Spinal cord (tissue), 9 donors: ENCODE measurements at regions not wholly inside any gene's neighbourhood (a gene's known extent, or its start where the extent isn't known, plus 50 kb on each side); places are given as distances from the start of the nearest gene placed in this dataset.

ENCODE experiments used
- DNase-seq, 6 donors: peaks; one replicate each; pipeline versions ENCODE4 v3.0.0 to v3.0.0-alpha.2; 2013 to 2015; ENCODE audit warnings: low spot score in 6 of 6, low read depth in 4 of 6
- H3K27ac ChIP-seq: one replicate; pipeline ENCODE4 v1.5.1; 2013; ENCODE audit warnings: low read depth, low read length, control low read depth
- H3K27me3 ChIP-seq: one replicate; pipeline ENCODE4 v1.6.1; 2013; ENCODE audit warnings: low read length; ENCODE audit not compliant: control insufficient read depth, insufficient read depth
- H3K36me3 ChIP-seq: one replicate; pipeline ENCODE4 v1.6.1; 2013; ENCODE audit warnings: low read length; ENCODE audit not compliant: control insufficient read depth, insufficient read depth
- H3K4me1 ChIP-seq: one replicate; pipeline ENCODE4 v1.6.1; 2013; ENCODE audit warnings: low read length; ENCODE audit not compliant: control insufficient read depth, insufficient read depth
- H3K4me3 ChIP-seq: one replicate; pipeline ENCODE4 v1.5.1; 2013; ENCODE audit warnings: low read depth, low read length, control low read depth
- H3K9me3 ChIP-seq: one replicate; pipeline ENCODE4 v1.6.1; 2013; ENCODE audit warnings: low read length; ENCODE audit not compliant: control insufficient read depth, insufficient read depth
- WGBS: methylation state at CpG from one replicate; pipeline ENCODE4 v1.1.5; 2013; ENCODE audit warnings: missing lambda C conversion rate; ENCODE audit not compliant: insufficient coverage; 5-methylcytosine and 5-hydroxymethylcytosine counted together
- donor health status: healthy.

DNA sequence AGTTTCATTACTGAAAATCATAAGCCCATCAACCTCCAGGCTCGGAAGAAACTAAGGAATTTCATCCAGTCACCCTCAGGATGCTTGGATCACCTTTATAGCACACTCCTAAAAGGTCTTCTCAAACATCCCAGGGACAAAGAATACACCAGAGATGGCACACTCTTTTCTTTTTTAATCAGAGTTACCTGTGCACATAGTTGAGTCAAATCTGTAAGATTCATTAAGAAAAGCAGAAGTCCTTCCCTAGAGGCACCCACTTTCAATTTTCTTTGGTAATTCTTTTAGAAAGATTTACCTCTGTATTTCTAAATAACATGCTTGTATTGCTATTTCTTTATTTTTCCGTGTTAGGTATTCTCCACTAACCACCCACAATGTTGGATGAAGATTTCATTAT lies 50.6 kb upstream of the IL6 start:
- WGBS: 100% methylated on average over 1 of the region's 2 CpGs
- Histone ChIP-seq H3K4me1 (no peaks in the 10 kb centered on the region), H3K27ac (no peak overlapping the region), H3K9me3 (no peaks in the 10 kb centered on the region), H3K27me3 (no peaks in the 10 kb centered on the region), H3K36me3 (no peaks in the 10 kb centered on the region), H3K4me3 (no peak overlapping the region)
- no peak for DNase-seq

DNA sequence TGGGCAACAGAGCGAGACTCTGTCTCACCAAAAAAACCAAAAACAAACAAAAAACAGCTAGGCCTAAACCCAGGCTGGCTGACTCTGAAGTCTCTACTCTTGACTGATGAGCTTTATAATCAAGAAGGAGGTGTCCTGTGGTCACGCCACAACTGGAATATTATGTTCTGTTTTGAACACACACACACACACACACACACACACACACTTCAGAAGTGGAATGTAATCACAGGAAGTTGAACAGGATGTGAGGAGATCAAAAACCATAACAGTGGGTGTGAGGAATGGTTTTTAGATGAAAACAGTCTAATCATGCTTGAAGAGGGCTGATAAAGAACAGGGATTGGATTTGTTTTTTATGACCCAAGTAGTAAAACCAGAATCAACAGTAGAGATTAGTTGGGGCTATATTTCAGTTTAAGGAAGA lies 51.1 kb upstream of the IL6 start:
- no peaks in the 10 kb centered on the region for H3K9me3 ChIP-seq
- WGBS: no CpG with 5 or more reads among the region's 2 CpGs
- no peak for DNase-seq
- no peak overlapping the region for H3K4me3 ChIP-seq
- no peaks in the 10 kb centered on the region for H3K4me1 ChIP-seq
- no peaks in the 10 kb centered on the region for H3K36me3 ChIP-seq
- H3K27ac ChIP-seq: no peak overlapping the region
- H3K27me3 ChIP-seq: no peaks in the 10 kb centered on the region

DNA sequence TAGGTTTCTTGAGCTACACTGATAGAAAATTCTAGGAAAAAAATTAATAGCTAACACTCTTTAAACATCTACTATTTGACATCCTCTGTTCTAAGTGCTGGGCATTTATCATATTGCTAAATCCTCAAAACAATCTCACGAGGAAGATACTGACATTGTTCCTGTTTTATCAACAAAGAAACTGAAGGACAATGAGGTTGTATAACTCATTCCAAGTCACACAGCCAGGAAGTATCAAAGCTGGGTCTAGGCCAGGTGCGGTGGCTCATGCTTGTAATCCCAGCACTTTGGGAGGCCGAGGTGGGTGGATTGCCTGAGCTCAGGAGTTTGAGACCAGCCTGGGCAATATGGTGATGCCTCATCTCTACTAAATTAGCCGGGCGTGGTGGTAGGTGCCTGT lies 51.6 kb upstream of the IL6 start:
- no peaks in the 10 kb centered on the region for H3K36me3 ChIP-seq
- H3K4me1 ChIP-seq: no peaks in the 10 kb centered on the region
- H3K4me3 ChIP-seq: no peak overlapping the region
- no peaks in the 10 kb centered on the region for H3K27me3 ChIP-seq
- H3K27ac ChIP-seq: no peak overlapping the region
- DNase-seq: no peak
- 89% methylated on average over 2 of the region's 5 CpGs for whole genome bisulfite sequencing
- no peaks in the 10 kb centered on the region for H3K9me3 ChIP-seq

DNA sequence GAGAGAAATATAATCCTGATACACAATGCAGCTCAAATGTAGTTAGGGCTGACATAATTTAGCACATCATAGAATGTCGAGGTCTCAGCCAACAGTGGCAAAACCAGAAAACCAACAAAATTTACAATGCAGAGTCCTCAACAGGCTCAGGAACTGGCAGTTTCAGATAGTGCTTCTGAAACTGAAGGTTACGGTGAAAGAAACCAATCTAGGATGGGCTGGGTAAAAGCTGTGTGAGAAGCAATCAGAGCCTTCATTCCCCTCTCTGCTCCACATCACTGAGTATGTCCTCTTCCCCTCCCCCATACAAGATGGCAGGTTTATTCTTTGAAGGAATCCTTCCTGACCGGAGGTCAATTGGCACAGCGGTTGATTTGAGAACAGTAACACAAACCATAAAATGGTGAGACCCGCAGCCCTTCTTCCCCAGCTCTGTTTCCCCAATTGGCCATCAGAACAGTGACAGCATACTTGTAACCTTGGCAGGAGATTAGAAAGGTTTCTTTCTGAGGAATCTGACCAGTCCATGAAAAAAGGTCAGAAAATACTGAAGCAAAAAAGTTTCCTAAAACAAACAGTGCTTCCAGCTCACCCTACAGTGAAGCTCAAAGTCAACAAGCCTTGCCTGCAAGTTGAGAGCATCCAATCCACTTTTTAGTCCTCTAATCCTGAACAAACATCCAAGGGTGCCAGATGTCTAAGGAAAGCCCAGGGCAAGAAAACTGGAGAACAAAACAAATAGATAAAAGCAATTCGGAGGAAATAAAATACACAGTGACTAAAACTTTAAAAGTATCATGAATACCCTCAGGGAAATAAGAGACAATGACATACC lies 53.9 kb upstream of the IL6 start:
- WGBS: 60% methylated on average over 3 of the region's 6 CpGs
- DNase-seq: peak in 1 of 6 donors; percentile 3
- H3K4me1 ChIP-seq: no peaks in the 10 kb centered on the region
- H3K9me3 ChIP-seq: no peaks in the 10 kb centered on the region
- no peaks in the 10 kb centered on the region for H3K27me3 ChIP-seq
- H3K36me3 ChIP-seq: no peaks in the 10 kb centered on the region
- no peak overlapping the region for H3K4me3 ChIP-seq
- H3K27ac ChIP-seq: no peak overlapping the region

DNA sequence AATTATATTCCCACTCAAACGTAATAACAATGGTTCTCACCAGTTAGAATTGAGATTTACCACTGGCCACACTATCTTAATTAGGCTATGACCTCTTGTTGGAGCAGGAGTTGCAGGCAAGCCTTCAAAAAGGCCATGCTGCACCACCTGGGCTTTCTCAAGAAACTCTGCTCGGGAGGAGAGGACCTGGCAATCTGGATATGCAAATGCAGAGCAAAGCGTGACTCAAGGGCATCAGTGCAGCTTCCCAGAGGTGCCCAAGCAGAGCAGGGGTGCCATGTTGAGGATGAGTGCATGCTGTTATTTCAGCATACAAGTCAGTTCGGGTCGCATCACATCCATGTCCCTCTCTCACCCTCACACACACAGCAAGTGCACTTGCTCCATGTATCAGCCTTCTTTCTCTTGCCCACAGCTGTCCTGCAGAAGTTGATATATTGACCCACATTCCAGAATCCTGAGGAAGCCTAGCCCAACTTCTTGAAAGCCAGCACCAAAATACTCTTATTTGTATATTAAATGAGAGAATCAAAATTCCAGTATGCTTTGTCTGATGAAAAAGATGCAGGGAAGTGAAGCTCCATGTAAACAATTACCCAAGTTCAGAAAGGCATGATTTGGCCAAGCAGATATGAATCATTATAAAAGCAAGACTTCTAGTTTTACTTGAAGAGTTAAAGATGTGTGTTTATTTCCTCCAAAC lies 55.7 kb upstream of the IL6 start:
- H3K9me3 ChIP-seq: no peaks in the 10 kb centered on the region
- H3K27me3 ChIP-seq: no peaks in the 10 kb centered on the region
- DNase-seq: no peak
- WGBS: 72% methylated on average over 4 of the region's 5 CpGs
- no peaks in the 10 kb centered on the region for H3K4me1 ChIP-seq
- H3K27ac ChIP-seq: no peak overlapping the region
- H3K36me3 ChIP-seq: no peaks in the 10 kb centered on the region
- no peak overlapping the region for H3K4me3 ChIP-seq

DNA sequence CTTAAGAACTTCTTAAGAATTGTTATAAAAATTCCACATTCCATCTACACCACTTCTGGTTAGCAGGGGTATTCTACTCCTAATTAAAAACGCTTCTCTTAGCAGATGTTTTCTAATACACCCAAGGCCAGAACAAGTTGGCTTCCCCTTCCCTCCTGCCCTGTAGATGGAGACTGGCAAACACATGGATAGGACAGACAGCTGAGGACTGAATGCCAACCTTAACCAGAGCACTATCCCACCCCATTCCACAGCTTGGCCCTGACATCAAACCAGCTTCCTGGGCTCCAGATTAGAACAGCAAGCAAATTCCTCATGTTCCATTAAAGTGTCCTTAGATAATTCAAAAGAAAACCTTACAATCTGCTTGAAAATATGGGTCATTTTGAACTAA lies 56.6 kb upstream of the IL6 start:
- H3K4me1 ChIP-seq: no peaks in the 10 kb centered on the region
- H3K36me3 ChIP-seq: no peaks in the 10 kb centered on the region
- 40% methylated on average over 1 of the region's 1 CpG for WGBS
- no peak overlapping the region for H3K27ac ChIP-seq
- no peaks in the 10 kb centered on the region for H3K27me3 ChIP-seq
- no peak overlapping the region for H3K4me3 ChIP-seq
- H3K9me3 ChIP-seq: no peaks in the 10 kb centered on the region
- DNase-seq: no peak

DNA sequence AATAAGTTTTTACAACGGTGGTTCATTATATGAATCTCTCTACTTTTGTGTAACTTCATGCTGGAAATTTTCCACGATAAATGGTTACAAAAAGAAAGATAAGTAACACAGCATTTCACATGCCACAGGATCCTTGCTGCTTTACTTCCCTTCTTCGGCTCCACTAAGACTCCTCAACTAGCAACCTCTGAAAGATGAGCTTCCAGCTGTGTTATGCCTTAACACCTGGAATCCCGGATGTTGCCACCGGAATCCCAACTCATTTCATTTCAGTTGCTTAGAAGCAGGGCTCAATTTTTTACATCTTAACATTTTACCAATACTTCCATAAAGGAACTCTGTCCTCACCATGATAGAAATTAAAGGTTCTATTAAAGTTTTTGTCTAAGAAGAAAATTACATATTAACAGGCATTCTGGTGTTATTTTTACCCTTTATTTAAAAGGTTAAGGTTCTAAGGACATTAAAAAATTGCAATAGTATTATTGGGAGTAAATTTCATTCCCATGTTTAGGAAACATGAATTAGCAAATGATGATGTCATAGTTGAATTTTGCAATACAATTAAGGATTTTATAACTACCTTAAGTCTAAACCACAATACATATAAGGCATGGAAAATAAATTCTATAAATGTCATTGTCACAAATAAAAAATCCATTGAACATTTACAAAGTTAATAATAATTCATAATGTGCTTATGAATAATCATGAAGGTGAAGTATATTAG lies 57.1 kb upstream of the IL6 start:
- DNase-seq: no peak
- Histone ChIP-seq H3K9me3 (no peaks in the 10 kb centered on the region), H3K27me3 (no peaks in the 10 kb centered on the region), H3K36me3 (no peaks in the 10 kb centered on the region), H3K4me3 (no peak overlapping the region), H3K4me1 (no peaks in the 10 kb centered on the region), H3K27ac (no peak overlapping the region)
- WGBS: 81% methylated on average over 2 of the region's 5 CpGs

DNA sequence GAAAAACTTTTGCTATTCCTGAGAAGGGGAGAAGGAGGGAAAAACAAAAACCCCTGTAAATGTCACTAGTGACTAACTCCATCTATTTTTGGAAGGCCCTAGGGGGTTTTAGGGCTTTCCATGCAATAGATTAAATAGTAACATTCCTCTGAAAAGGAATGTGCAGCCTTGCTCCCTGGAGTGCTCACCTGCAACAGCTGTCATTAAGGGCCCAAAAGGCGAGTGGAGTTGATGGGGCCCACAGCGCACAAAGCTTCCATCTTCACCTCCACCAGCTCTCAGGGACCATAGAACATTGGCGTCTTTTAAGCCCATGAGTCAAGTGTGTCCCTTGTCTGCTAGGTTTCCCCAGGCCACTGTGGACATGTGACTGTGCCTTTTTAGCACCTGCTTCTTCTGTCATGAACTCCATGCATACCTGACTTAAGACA lies 58.0 kb upstream of the IL6 start:
- 89% methylated on average over 3 of the region's 3 CpGs for WGBS
- DNase-seq: no peak
- Histone ChIP-seq H3K36me3 (no peaks in the 10 kb centered on the region), H3K27me3 (no peaks in the 10 kb centered on the region), H3K4me3 (no peak overlapping the region), H3K27ac (no peak overlapping the region), H3K9me3 (no peaks in the 10 kb centered on the region), H3K4me1 (no peaks in the 10 kb centered on the region)

DNA sequence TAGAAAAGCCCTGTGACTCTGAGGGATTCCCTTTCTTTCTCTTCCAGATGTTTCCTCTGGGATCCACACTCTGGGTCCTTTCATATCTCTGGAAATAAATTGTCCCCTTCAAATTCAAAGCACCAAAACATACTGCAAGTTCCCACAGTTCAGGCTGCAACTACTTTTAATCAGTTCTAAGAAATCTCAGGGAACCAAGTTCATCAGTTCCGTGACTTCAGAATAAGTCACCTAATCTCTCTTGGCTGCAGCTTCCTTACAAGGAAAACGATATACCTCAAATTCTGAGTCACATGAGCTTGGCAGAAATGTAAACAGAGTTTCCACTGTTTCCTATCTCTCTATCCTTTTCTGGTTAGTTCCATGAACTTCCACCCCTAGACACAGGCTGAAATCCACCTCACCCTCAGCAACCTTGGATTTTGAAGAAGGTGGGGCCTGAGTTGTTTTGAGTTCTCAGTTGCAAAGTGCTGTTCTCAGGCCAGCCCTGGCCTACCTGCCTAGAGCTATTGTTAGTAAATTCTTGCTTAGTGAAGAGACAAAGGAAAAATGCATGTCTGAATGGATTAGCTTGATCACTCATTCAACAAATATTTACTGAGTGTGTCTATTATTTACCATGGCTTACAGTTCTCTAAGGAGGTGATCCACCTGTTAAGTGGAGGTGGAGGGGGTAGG lies 59.3 kb upstream of the IL6 start:
- no peak overlapping the region for H3K27ac ChIP-seq
- no peaks in the 10 kb centered on the region for H3K4me1 ChIP-seq
- no peaks in the 10 kb centered on the region for H3K27me3 ChIP-seq
- no peaks in the 10 kb centered on the region for H3K9me3 ChIP-seq
- no peak for DNase-seq
- WGBS: 86% methylated on average over 2 of the region's 2 CpGs
- H3K36me3 ChIP-seq: no peaks in the 10 kb centered on the region
- no peak overlapping the region for H3K4me3 ChIP-seq
